NCI-H526 (cell line): ENCODE measurements at regions not wholly inside any gene's neighbourhood (a gene's known extent, or its start where the extent isn't known, plus 50 kb on each side); places are given as distances from the start of the nearest gene placed in this dataset.
A peak's percentile ranks its signal among the peaks of the same experiment; 100 is the strongest.

Source experiments
- DNase-seq, 2 experiments: peaks; one replicate each; lab custom pipeline; 2025; lab: John Stamatoyannopoulos, UW

- no peak for DNase-seq
Measured at GRCh38 chr20:40493071-40493470, 196.0 kb downstream of the MAFB start.

- DNase-seq, result no peak
Measured at GRCh38 chr20:40491009-40491590, 197.9 kb downstream of the MAFB start.

- no peak for DNase-seq
Measured at GRCh38 chr20:40489886-40490285, 199.2 kb downstream of the MAFB start.

- no peak for DNase-seq
Measured at GRCh38 chr20:40488401-40488800, 200.6 kb downstream of the MAFB start.

GRCh38 chr20:40486297-40486696 is 202.7 kb downstream of the MAFB start:
- no peak for DNase-seq

- DNase-seq, result no peak
Measured at GRCh38 chr20:40481743-40482458, 207.1 kb downstream of the MAFB start.

GRCh38 chr20:40481337-40481736 is 207.7 kb downstream of the MAFB start:
- DNase-seq, result no peak

- DNase-seq, result no peak
Measured at GRCh38 chr20:40477805-40478204, 211.2 kb downstream of the MAFB start.

- no peak for DNase-seq
Measured at GRCh38 chr20:40476461-40476860, 212.6 kb downstream of the MAFB start.

GRCh38 chr20:40472905-40473304 is 216.1 kb downstream of the MAFB start:
- DNase-seq, result no peak

GRCh38 chr20:40471261-40471629 is 217.8 kb downstream of the MAFB start:
- peak in 1 of 2 experiments; percentile 18 for DNase-seq

GRCh38 chr20:40470445-40471260 is 218.4 kb downstream of the MAFB start:
- DNase-seq, result no peak

GRCh38 chr20:40468759-40469158 is 220.3 kb downstream of the MAFB start:
- no peak for DNase-seq

- DNase-seq, result peak in 1 of 2 experiments; percentile 15
Measured at GRCh38 chr20:40467703-40468411, 221.2 kb downstream of the MAFB start.

- DNase-seq, result no peak
Measured at GRCh38 chr20:40467067-40467466, 222.0 kb downstream of the MAFB start.

- DNase-seq, result no peak
Measured at GRCh38 chr20:40464731-40465208, 224.3 kb downstream of the MAFB start.

GRCh38 chr20:40463171-40463570 is 225.9 kb downstream of the MAFB start:
- DNase-seq, result no peak

- no peak for DNase-seq
Measured at GRCh38 chr20:40462566-40462965, 226.5 kb downstream of the MAFB start.

- DNase-seq, result no peak
Measured at GRCh38 chr20:40459299-40459698, 229.7 kb downstream of the MAFB start.

GRCh38 chr20:40457404-40457803 is 231.6 kb downstream of the MAFB start:
- no peak for DNase-seq

GRCh38 chr20:40452758-40453157 is 236.3 kb downstream of the MAFB start:
- no peak for DNase-seq

- DNase-seq, result no peak
Measured at GRCh38 chr20:40451552-40451951, 237.5 kb downstream of the MAFB start.
